Activated B cell treated with CpG ODN at 0.5 μM for 24 hours (primary cell): ENCODE measurements at regions not wholly inside any gene's neighbourhood (a gene's known extent, or its start where the extent isn't known, plus 50 kb on each side); places are given as distances from the start of the nearest gene placed in this dataset.

Experiments used
- ATAC-seq: fragments of 200-7000 bp; cut with Tn5 transposase; one replicate; pipeline ENCODE4 v1.10.0; 2021; ENCODE audit warnings: low read depth, mild to moderate bottlenecking, moderate library complexity
- CTCF ChIA-PET: fragments of 350-600 bp; sonication (Branson Sonifier 250); formaldehyde crosslinking; loops from one replicate; lab custom pipeline; 2021; ENCODE audit warnings: antibody characterized with exemption; lab: Charles Lee
- POLR2A ChIA-PET: fragments of 350-600 bp; sonication (Branson Sonifier 250); formaldehyde crosslinking; loops from one replicate; lab custom pipeline; 2021; ENCODE audit warnings: antibody characterized with exemption; lab: Charles Lee
- DNase-seq: peaks from one replicate; pipeline ENCODE4 v3.0.0; 2022
- H3K27ac Mint-ChIP-seq: one replicate; pipeline ENCODE4 v1.8.0; 2020; ENCODE audit warnings: mixed read lengths
- H3K27me3 Mint-ChIP-seq: one replicate; pipeline ENCODE4 v1.8.0; 2021; ENCODE audit warnings: mixed read lengths
- H3K36me3 Mint-ChIP-seq: one replicate; pipeline ENCODE4 v1.8.0; 2021; ENCODE audit warnings: low read depth, mixed read lengths
- H3K4me1 Mint-ChIP-seq: one replicate; pipeline ENCODE4 v1.8.0; 2021; ENCODE audit warnings: mixed read lengths
- H3K4me3 Mint-ChIP-seq: one replicate; pipeline ENCODE4 v1.8.0; 2020; ENCODE audit warnings: mild to moderate bottlenecking, mixed read lengths
- H3K9me3 Mint-ChIP-seq: one replicate; pipeline ENCODE4 v1.8.0; 2020; ENCODE audit warnings: mixed read lengths
- CTCF ChIP-seq: fragments of 200-600 bp; IDR thresholded peaks from one replicate; pipeline ENCODE4 v1.8.0; 2022; ENCODE audit warnings: antibody characterized with exemption, mild to moderate bottlenecking
- intact Hi-C: fragments of 100-400 bp; cut with micrococcal nuclease; formaldehyde crosslinking; loops from one replicate; pipeline ENCODE4 v1.15.1; 2024

GRCh38 chr7:88429382-88429781, 122.7 kb upstream of the STEAP4 start:
- DNase-seq, result no peak
- CTCF ChIA-PET, result no interaction called here

GRCh38 chr7:88402529-88402928, 95.8 kb upstream of the STEAP4 start:
- DNase-seq (no peak), ATAC-seq (no peak)
- H3K4me1 Mint-ChIP-seq, result no peaks in the 10 kb centered on the region
- no peaks in the 10 kb centered on the region for H3K36me3 Mint-ChIP-seq
- H3K9me3 Mint-ChIP-seq, result peaks cover 2% of the 10 kb centered on the region
- no peaks in the 10 kb centered on the region for H3K27me3 Mint-ChIP-seq
- H3K4me3 Mint-ChIP-seq, result no peak overlapping the region
- CTCF ChIA-PET, result no interaction called here
- no peak overlapping the region for H3K27ac Mint-ChIP-seq
- POLR2A ChIA-PET, result no interaction called here
- TF ChIP-seq CTCF, result no peak
- intact Hi-C loops, result no loop called here

More at GRCh38 chr7:88429382-88429781, 122.7 kb upstream of the STEAP4 start:
- TF ChIP-seq CTCF, result no peak
- Mint-ChIP-seq H3K4me3 (no peak overlapping the region), H3K4me1 (no peaks in the 10 kb centered on the region), H3K27ac (no peak overlapping the region), H3K9me3 (no peaks in the 10 kb centered on the region), H3K27me3 (no peaks in the 10 kb centered on the region), H3K36me3 (no peaks in the 10 kb centered on the region)
- no peak for ATAC-seq
- intact Hi-C loops, result no loop called here
- POLR2A ChIA-PET, result no interaction called here

GRCh38 chr7:88401009-88401623, 94.4 kb upstream of the STEAP4 start:
- H3K27ac Mint-ChIP-seq, result no peak overlapping the region
- CTCF ChIA-PET, result no interaction called here
- POLR2A ChIA-PET, result no interaction called here
- no peak for ATAC-seq
- no peak for DNase-seq
- no peaks in the 10 kb centered on the region for H3K36me3 Mint-ChIP-seq
- no peaks in the 10 kb centered on the region for H3K27me3 Mint-ChIP-seq
- H3K4me1 Mint-ChIP-seq, result peaks cover 7% of the 10 kb centered on the region
- TF ChIP-seq CTCF, result no peak
- H3K9me3 Mint-ChIP-seq, result no peaks in the 10 kb centered on the region
- no peak overlapping the region for H3K4me3 Mint-ChIP-seq
- intact Hi-C loops, result no loop called here

GRCh38 chr7:88399696-88400240, 93.1 kb upstream of the STEAP4 start:
- intact Hi-C loops, result no loop called here
- H3K36me3 Mint-ChIP-seq, result no peaks in the 10 kb centered on the region
- H3K27ac Mint-ChIP-seq, result no peak overlapping the region
- no peaks in the 10 kb centered on the region for H3K27me3 Mint-ChIP-seq
- ATAC-seq (no peak), DNase-seq (no peak)
- H3K4me1 Mint-ChIP-seq, result peaks cover 10% of the 10 kb centered on the region
- TF ChIP-seq CTCF, result no peak
- POLR2A ChIA-PET, result no interaction called here
- CTCF ChIA-PET, result no interaction called here
- H3K9me3 Mint-ChIP-seq, result no peaks in the 10 kb centered on the region
- no peak overlapping the region for H3K4me3 Mint-ChIP-seq

- ATAC-seq (no peak), DNase-seq (no peak)
- H3K27ac Mint-ChIP-seq, result no peak overlapping the region
- no peak overlapping the region for H3K4me3 Mint-ChIP-seq
- intact Hi-C loops, result no loop called here
- CTCF ChIA-PET, result no interaction called here
- H3K4me1 Mint-ChIP-seq, result peaks cover 10% of the 10 kb centered on the region
- no peaks in the 10 kb centered on the region for H3K27me3 Mint-ChIP-seq
- no peaks in the 10 kb centered on the region for H3K9me3 Mint-ChIP-seq
- POLR2A ChIA-PET, result no interaction called here
- no peaks in the 10 kb centered on the region for H3K36me3 Mint-ChIP-seq
- TF ChIP-seq CTCF, result no peak
Measured at GRCh38 chr7:88399036-88399435, 92.3 kb upstream of the STEAP4 start.
